ENCODE measurements at regions not wholly inside any gene's neighbourhood (a gene's known extent, or its start where the extent isn't known, plus 50 kb on each side); places are given as distances from the start of the nearest gene placed in this dataset.

GRCh38 chr9:118659011-118659410 is 710.2 kb downstream of the BRINP1 start:
- TF ChIP-seq EZH2 (IDR thresholded peaks at IDR 0.05; ENCODE audit: borderline replicate concordance, insufficient read depth, low read length, poor library complexity, severe bottlenecking): no peak
- no peak for TF ChIP-seq TAF1 (IDR thresholded peaks at IDR 0.05; ENCODE audit: low read depth)
- TF ChIP-seq, protein P1, sequence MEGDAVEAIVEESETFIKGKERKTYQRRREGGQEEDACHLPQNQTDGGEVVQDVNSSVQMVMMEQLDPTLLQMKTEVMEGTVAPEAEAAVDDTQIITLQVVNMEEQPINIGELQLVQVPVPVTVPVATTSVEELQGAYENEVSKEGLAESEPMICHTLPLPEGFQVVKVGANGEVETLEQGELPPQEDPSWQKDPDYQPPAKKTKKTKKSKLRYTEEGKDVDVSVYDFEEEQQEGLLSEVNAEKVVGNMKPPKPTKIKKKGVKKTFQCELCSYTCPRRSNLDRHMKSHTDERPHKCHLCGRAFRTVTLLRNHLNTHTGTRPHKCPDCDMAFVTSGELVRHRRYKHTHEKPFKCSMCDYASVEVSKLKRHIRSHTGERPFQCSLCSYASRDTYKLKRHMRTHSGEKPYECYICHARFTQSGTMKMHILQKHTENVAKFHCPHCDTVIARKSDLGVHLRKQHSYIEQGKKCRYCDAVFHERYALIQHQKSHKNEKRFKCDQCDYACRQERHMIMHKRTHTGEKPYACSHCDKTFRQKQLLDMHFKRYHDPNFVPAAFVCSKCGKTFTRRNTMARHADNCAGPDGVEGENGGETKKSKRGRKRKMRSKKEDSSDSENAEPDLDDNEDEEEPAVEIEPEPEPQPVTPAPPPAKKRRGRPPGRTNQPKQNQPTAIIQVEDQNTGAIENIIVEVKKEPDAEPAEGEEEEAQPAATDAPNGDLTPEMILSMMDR (IDR thresholded peaks at IDR 0.05; ENCODE audit: poor library complexity, severe bottlenecking): no peak
- no peak for TF ChIP-seq SMC3 (conservative IDR thresholded peaks at IDR 0.05; ENCODE audit: poor library complexity)
- no peak for TF ChIP-seq POLR2AphosphoS5 (IDR thresholded peaks at IDR 0.05)
- TF ChIP-seq, protein P2, sequence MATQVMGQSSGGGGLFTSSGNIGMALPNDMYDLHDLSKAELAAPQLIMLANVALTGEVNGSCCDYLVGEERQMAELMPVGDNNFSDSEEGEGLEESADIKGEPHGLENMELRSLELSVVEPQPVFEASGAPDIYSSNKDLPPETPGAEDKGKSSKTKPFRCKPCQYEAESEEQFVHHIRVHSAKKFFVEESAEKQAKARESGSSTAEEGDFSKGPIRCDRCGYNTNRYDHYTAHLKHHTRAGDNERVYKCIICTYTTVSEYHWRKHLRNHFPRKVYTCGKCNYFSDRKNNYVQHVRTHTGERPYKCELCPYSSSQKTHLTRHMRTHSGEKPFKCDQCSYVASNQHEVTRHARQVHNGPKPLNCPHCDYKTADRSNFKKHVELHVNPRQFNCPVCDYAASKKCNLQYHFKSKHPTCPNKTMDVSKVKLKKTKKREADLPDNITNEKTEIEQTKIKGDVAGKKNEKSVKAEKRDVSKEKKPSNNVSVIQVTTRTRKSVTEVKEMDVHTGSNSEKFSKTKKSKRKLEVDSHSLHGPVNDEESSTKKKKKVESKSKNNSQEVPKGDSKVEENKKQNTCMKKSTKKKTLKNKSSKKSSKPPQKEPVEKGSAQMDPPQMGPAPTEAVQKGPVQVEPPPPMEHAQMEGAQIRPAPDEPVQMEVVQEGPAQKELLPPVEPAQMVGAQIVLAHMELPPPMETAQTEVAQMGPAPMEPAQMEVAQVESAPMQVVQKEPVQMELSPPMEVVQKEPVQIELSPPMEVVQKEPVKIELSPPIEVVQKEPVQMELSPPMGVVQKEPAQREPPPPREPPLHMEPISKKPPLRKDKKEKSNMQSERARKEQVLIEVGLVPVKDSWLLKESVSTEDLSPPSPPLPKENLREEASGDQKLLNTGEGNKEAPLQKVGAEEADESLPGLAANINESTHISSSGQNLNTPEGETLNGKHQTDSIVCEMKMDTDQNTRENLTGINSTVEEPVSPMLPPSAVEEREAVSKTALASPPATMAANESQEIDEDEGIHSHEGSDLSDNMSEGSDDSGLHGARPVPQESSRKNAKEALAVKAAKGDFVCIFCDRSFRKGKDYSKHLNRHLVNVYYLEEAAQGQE (IDR thresholded peaks at IDR 0.05; ENCODE audit: borderline replicate concordance): no peak
- no peak for TF ChIP-seq EP300 (conservative IDR thresholded peaks at IDR 0.05; ENCODE audit: poor library complexity, severe bottlenecking)
- no peak for TF ChIP-seq RAD21 (conservative IDR thresholded peaks at IDR 0.05)
- no peak for TF ChIP-seq MXI1 (conservative IDR thresholded peaks at IDR 0.05; ENCODE audit: poor library complexity, severe bottlenecking)

All from neural cell (in vitro differentiated cells).